Rectal smooth muscle tissue (tissue), 1 donor: ENCODE measurements at regions not wholly inside any gene's neighbourhood (a gene's known extent, or its start where the extent isn't known, plus 50 kb on each side); places are given as distances from the start of the nearest gene placed in this dataset.

Experiments used
- H3K27ac ChIP-seq: one replicate; pipeline ENCODE4 v1.7.0; 2013; ENCODE audit warnings: low read depth, low read length, inconsistent platforms
- H3K27me3 ChIP-seq: one replicate; pipeline ENCODE4 v1.7.0; 2013; ENCODE audit warnings: low read length; ENCODE audit not compliant: control insufficient read depth, insufficient read depth
- H3K36me3 ChIP-seq: one replicate; pipeline ENCODE4 v1.7.0; 2013; ENCODE audit warnings: low read length; ENCODE audit not compliant: control insufficient read depth, insufficient read depth
- H3K4me1 ChIP-seq: one replicate; pipeline ENCODE4 v1.7.0; 2013; ENCODE audit warnings: low read length; ENCODE audit not compliant: control insufficient read depth, insufficient read depth
- H3K4me3 ChIP-seq: one replicate; pipeline ENCODE4 v1.7.0; 2013; ENCODE audit warnings: low read length
- H3K9ac ChIP-seq: one replicate; pipeline ENCODE4 v1.7.0; 2013; ENCODE audit warnings: low read length

GRCh38 chr6:21738180-21739094 is 144.9 kb downstream of the SOX4 start:
- H3K27me3 ChIP-seq = no peaks in the 10 kb centered on the region
- H3K4me3 ChIP-seq = no peak overlapping the region
- no peak overlapping the region for H3K27ac ChIP-seq
- no peaks in the 10 kb centered on the region for H3K36me3 ChIP-seq
- H3K4me1 ChIP-seq = peaks cover 14% of the 10 kb centered on the region
- no peak overlapping the region for H3K9ac ChIP-seq

GRCh38 chr6:21739241-21739640 is 145.7 kb downstream of the SOX4 start:
- Histone ChIP-seq H3K4me3 (no peak overlapping the region), H3K9ac (no peak overlapping the region), H3K36me3 (no peaks in the 10 kb centered on the region), H3K27ac (no peak overlapping the region), H3K4me1 (peaks cover 14% of the 10 kb centered on the region), H3K27me3 (no peaks in the 10 kb centered on the region)

GRCh38 chr6:21739838-21740237 is 146.3 kb downstream of the SOX4 start:
- no peak overlapping the region for H3K9ac ChIP-seq
- no peaks in the 10 kb centered on the region for H3K36me3 ChIP-seq
- H3K27me3 ChIP-seq = no peaks in the 10 kb centered on the region
- H3K27ac ChIP-seq = no peak overlapping the region
- H3K4me1 ChIP-seq = peaks cover 14% of the 10 kb centered on the region
- no peak overlapping the region for H3K4me3 ChIP-seq

GRCh38 chr6:21740376-21741124 is 147.0 kb downstream of the SOX4 start:
- H3K36me3 ChIP-seq = no peaks in the 10 kb centered on the region
- H3K4me1 ChIP-seq = peaks cover 14% of the 10 kb centered on the region
- H3K27me3 ChIP-seq = no peaks in the 10 kb centered on the region
- no peak overlapping the region for H3K4me3 ChIP-seq
- H3K27ac ChIP-seq = no peak overlapping the region
- no peak overlapping the region for H3K9ac ChIP-seq

GRCh38 chr6:21741221-21742109 is 147.9 kb downstream of the SOX4 start:
- H3K27me3 ChIP-seq = no peaks in the 10 kb centered on the region
- no peaks in the 10 kb centered on the region for H3K36me3 ChIP-seq
- H3K27ac ChIP-seq = no peak overlapping the region
- no peak overlapping the region for H3K4me3 ChIP-seq
- no peak overlapping the region for H3K9ac ChIP-seq
- H3K4me1 ChIP-seq = peaks cover 14% of the 10 kb centered on the region

GRCh38 chr6:21742238-21742660 is 148.7 kb downstream of the SOX4 start:
- no peaks in the 10 kb centered on the region for H3K27me3 ChIP-seq
- no peaks in the 10 kb centered on the region for H3K36me3 ChIP-seq
- H3K4me3 ChIP-seq = no peak overlapping the region
- H3K27ac ChIP-seq = no peak overlapping the region
- H3K9ac ChIP-seq = no peak overlapping the region
- H3K4me1 ChIP-seq = peaks cover 14% of the 10 kb centered on the region

GRCh38 chr6:21744331-21744730 is 150.8 kb downstream of the SOX4 start:
- H3K27ac ChIP-seq = no peak overlapping the region
- no peaks in the 10 kb centered on the region for H3K27me3 ChIP-seq
- H3K36me3 ChIP-seq = no peaks in the 10 kb centered on the region
- no peak overlapping the region for H3K4me3 ChIP-seq
- peaks cover 17% of the 10 kb centered on the region for H3K4me1 ChIP-seq
- H3K9ac ChIP-seq = no peak overlapping the region

GRCh38 chr6:21745543-21746337 is 152.2 kb downstream of the SOX4 start:
- Histone ChIP-seq H3K4me1 (peaks cover 19% of the 10 kb centered on the region), H3K36me3 (no peaks in the 10 kb centered on the region), H3K27ac (no peak overlapping the region), H3K9ac (no peak overlapping the region), H3K4me3 (no peak overlapping the region), H3K27me3 (no peaks in the 10 kb centered on the region)

GRCh38 chr6:21747441-21747840 is 153.9 kb downstream of the SOX4 start:
- no peak overlapping the region for H3K9ac ChIP-seq
- H3K27me3 ChIP-seq = no peaks in the 10 kb centered on the region
- H3K4me3 ChIP-seq = no peak overlapping the region
- no peaks in the 10 kb centered on the region for H3K36me3 ChIP-seq
- peaks cover 10% of the 10 kb centered on the region for H3K4me1 ChIP-seq
- H3K27ac ChIP-seq = no peak overlapping the region

GRCh38 chr6:21748343-21749056 is 154.9 kb downstream of the SOX4 start:
- Histone ChIP-seq H3K27me3 (no peaks in the 10 kb centered on the region), H3K4me3 (no peak overlapping the region), H3K36me3 (no peaks in the 10 kb centered on the region), H3K4me1 (peaks cover 11% of the 10 kb centered on the region), H3K27ac (no peak overlapping the region), H3K9ac (no peak overlapping the region)

GRCh38 chr6:21749754-21750153 is 156.2 kb downstream of the SOX4 start:
- no peak overlapping the region for H3K27ac ChIP-seq
- no peaks in the 10 kb centered on the region for H3K36me3 ChIP-seq
- peaks cover 15% of the 10 kb centered on the region for H3K4me1 ChIP-seq
- no peaks in the 10 kb centered on the region for H3K27me3 ChIP-seq
- H3K4me3 ChIP-seq = no peak overlapping the region
- H3K9ac ChIP-seq = no peak overlapping the region
